ENCODE measurements at regions not wholly inside any gene's neighbourhood (a gene's known extent, or its start where the extent isn't known, plus 50 kb on each side); places are given as distances from the start of the nearest gene placed in this dataset.

- peaks cover 32% of the 10 kb centered on the region for H3K27me3 Mint-ChIP-seq (ENCODE audit: low read depth)
- Histone ChIP-seq H2BK15ac (ENCODE audit: low read depth, low read length) (no peak overlapping the region), H4K20me1 (ENCODE audit: control insufficient read depth, insufficient read depth, insufficient read length) (no peaks in the 10 kb centered on the region), H3K9me3 (ENCODE audit: control insufficient read depth, low read depth, low read length) (no peaks in the 10 kb centered on the region), H3K23ac (ENCODE audit: insufficient read length, low read depth, low read length) (no peak overlapping the region), H3K56ac (ENCODE audit: insufficient read length, low read depth, low read length) (no peak overlapping the region), H4K91ac (ENCODE audit: insufficient read length, low read depth, low read length) (no peak overlapping the region), H3K23me2 (ENCODE audit: insufficient read length, low read depth, low read length, poor library complexity, severe bottlenecking) (no peaks in the 10 kb centered on the region), H4K5ac (ENCODE audit: insufficient read length, low read depth, low read length) (no peak overlapping the region), H2BK5ac (ENCODE audit: insufficient read length, low read length) (no peak overlapping the region), H2BK20ac (ENCODE audit: low read depth, low read length, poor library complexity, severe bottlenecking) (no peak overlapping the region), H3K27me3 (ENCODE audit: insufficient read depth, low read length) (no peaks in the 10 kb centered on the region), H3K9ac (ENCODE audit: extremely low read depth, insufficient read length, low read length) (no peak overlapping the region), H3K79me1 (ENCODE audit: insufficient read depth, low read depth, low read length, poor library complexity, severe bottlenecking) (peaks cover 2% of the 10 kb centered on the region), H3K4me1 (ENCODE audit: insufficient read depth, low read length) (peaks cover 12% of the 10 kb centered on the region), H2BK12ac (ENCODE audit: insufficient read length, low read depth, low read length) (no peak overlapping the region), H4K8ac (replicated peaks; ENCODE audit: insufficient read length, low read depth, low read length) (no peak overlapping the region), H3K14ac (ENCODE audit: insufficient read depth, low read length) (no peak overlapping the region), H3K4me2 (ENCODE audit: insufficient read depth, insufficient read length, low read length) (no peak overlapping the region), H3K18ac (ENCODE audit: insufficient read length, low read depth, low read length) (no peak overlapping the region), H3T11ph (ENCODE audit: low read length) (no peak overlapping the region), H3K27ac (ENCODE audit: insufficient read length, low read depth, low read length) (no peak overlapping the region), H2AFZ (ENCODE audit: low read length) (no peak overlapping the region), H2BK120ac (ENCODE audit: low read depth, low read length, poor library complexity, severe bottlenecking) (no peak overlapping the region), H2AK5ac (ENCODE audit: insufficient read length, low read length) (no peak overlapping the region), H3K79me2 (ENCODE audit: insufficient read depth, low read length) (peaks cover 7% of the 10 kb centered on the region; the same call in 1 of the 2 replicates), H3K4ac (ENCODE audit: low read depth, low read length) (no peak overlapping the region)
- H3K36me3 Mint-ChIP-seq (ENCODE audit: insufficient read depth in 1 of 3, low read depth in 3 of 3): peaks cover 0 to 19% (median 8%) of the 10 kb centered on the region in 3 experiments; a peak in 3 of 7 replicates
- peaks cover 14 to 23% of the 10 kb centered on the region in 2 experiments for H3K4me1 Mint-ChIP-seq
- no peak overlapping the region; a peak in 1 of 7 replicates for H3K27ac Mint-ChIP-seq
- TF ChIP-seq CTCF (conservative IDR thresholded peaks at IDR 0.05): no peak
- no peak for DNase-seq
- peaks cover 4 to 7% of the 10 kb centered on the region in 2 experiments; a peak in 3 of 5 replicates for H3K9me3 Mint-ChIP-seq
- no CpG with 5 or more reads among the region's 5 CpGs for WGBS (ENCODE audit: extremely low coverage, insufficient read length, low lambda C conversion rate)
- no peak overlapping the region for H3K4me3 Mint-ChIP-seq
Observed at GRCh38 chr12:125214289-125214688, 149.1 kb downstream of the AACS start.

Data from H9 (cell line).